ENCODE measurements at regions not wholly inside any gene's neighbourhood (a gene's known extent, or its start where the extent isn't known, plus 50 kb on each side); places are given as distances from the start of the nearest gene placed in this dataset.
"Not testable (repeated sequence)": the region's sequence is repeated elsewhere in the genome, so short reads cannot be mapped to it uniquely, and the experiment has no call there.

DNA sequence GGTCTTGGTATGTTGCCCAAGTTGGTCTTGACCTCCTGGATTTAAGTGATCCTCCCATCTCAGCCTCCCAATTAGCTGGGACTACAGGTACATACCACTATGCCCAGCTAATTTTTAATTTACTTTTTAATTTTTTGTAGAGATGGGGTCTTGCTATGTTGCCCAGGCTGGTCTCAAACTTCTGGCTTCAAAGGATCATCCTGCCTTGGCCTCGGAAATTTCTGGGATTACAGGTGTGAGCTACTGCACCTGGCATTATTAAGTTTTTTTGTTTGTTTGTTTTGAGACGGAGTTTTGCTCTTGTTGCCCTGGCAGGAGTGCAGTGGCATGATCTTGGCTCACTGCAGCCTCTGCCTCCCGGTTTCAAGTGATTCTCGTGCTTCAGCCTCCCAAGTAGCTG, 195.7 kb upstream of the HAAO start:
- H3K4me2 ChIP-seq (ENCODE audit: low read length); CTCF ChIA-PET (ENCODE audit: unreplicated experiment); H4K20me1 ChIP-seq (ENCODE audit: insufficient read depth, low read length); H3K9me2 ChIP-seq (ENCODE audit: insufficient read depth, low read length); H3K36me3 ChIP-seq (ENCODE audit: insufficient read depth, low read length); H3K9me3 ChIP-seq (ENCODE audit: low read length); DNase-seq (ENCODE audit: low spot score); intact Hi-C loops (cut with micrococcal nuclease; ENCODE audit: unreplicated experiment); H3K79me2 ChIP-seq (ENCODE audit: insufficient read depth, low read depth, low read length); H3K4me1 ChIP-seq (ENCODE audit: insufficient read depth, low read length, poor library complexity, severe bottlenecking); H3K4me3 ChIP-seq (ENCODE audit: low read depth, low read length, poor library complexity, severe bottlenecking); H2AFZ ChIP-seq (ENCODE audit: low read length); BruUV-seq (replicated peaks); POLR2A ChIA-PET; H3K27ac ChIP-seq (ENCODE audit: low read depth, low read length, poor library complexity, severe bottlenecking): not testable (repeated sequence)

- intact Hi-C loops (cut with micrococcal nuclease; ENCODE audit: unreplicated experiment): no loop called here
- Histone ChIP-seq H3K9me2 (ENCODE audit: insufficient read depth, low read length) (no peaks in the 10 kb centered on the region), H3K79me2 (ENCODE audit: insufficient read depth, low read depth, low read length) (no peaks in the 10 kb centered on the region), H3K4me1 (ENCODE audit: insufficient read depth, low read length, poor library complexity, severe bottlenecking) (no peaks in the 10 kb centered on the region), H3K9me3 (ENCODE audit: low read length) (no peaks in the 10 kb centered on the region), H3K36me3 (ENCODE audit: insufficient read depth, low read length) (no peaks in the 10 kb centered on the region), H3K4me2 (ENCODE audit: low read length) (no peak overlapping the region), H2AFZ (ENCODE audit: low read length) (no peak overlapping the region), H3K4me3 (ENCODE audit: low read depth, low read length, poor library complexity, severe bottlenecking) (no peak overlapping the region), H3K27ac (ENCODE audit: low read depth, low read length, poor library complexity, severe bottlenecking) (no peak overlapping the region), H4K20me1 (ENCODE audit: insufficient read depth, low read length) (no peaks in the 10 kb centered on the region)
- DNase-seq (ENCODE audit: low spot score): no peak
- CTCF ChIA-PET (ENCODE audit: unreplicated experiment): interaction anchor here (0.6 kb wide), 1 partner anchor 43 kb away, joined by 3 read pairs; no protein-coding TSS in a partner anchor
- TF ChIP-seq EZH2phosphoT487 (IDR thresholded peaks at IDR 0.05; ENCODE audit: borderline replicate concordance, low read depth, low read length) (no peak), CTCF (conservative IDR thresholded peaks at IDR 0.05; ENCODE audit: low read length) (no peak)
- POLR2A ChIA-PET: interaction anchor here (0.6 kb wide), 1 partner anchor 178 kb away, joined by 6 read pairs; no protein-coding TSS in a partner anchor
- no TSS peak for BruUV-seq (replicated peaks)
Measured at GRCh38 chr2:42987112-42987922, 194.9 kb upstream of the HAAO start.

DNA sequence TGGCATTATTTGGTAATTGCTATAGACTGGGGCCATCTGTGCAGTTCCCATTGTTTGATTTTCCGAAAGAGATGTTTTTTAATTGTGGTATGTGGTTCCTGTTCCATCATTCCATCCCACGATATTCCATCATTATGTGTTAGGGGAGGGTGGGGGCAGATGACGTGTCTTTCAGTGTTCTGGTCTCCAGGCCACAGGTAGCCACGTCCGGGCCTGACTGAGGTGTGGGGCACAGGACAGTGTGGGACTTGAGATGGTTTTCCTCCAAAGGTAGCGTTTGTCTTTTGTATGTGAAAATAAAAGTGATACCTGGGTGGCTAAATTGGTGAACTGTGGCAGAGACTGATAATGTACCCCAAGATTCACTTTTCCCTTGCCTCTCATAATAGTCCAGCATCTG, 192.2 kb upstream of the HAAO start:
- TF ChIP-seq EZH2phosphoT487 (IDR thresholded peaks at IDR 0.05; ENCODE audit: borderline replicate concordance, low read depth, low read length) (no peak), CTCF (conservative IDR thresholded peaks at IDR 0.05; ENCODE audit: low read length) (no peak)

More for the DNA sequence above, 192.2 kb upstream of the HAAO start:
- CTCF ChIA-PET (ENCODE audit: unreplicated experiment): no interaction called here
- intact Hi-C loops (cut with micrococcal nuclease; ENCODE audit: unreplicated experiment): no loop called here
- Histone ChIP-seq H2AFZ (ENCODE audit: low read length) (no peak overlapping the region), H3K27ac (ENCODE audit: low read depth, low read length, poor library complexity, severe bottlenecking) (no peak overlapping the region), H3K36me3 (ENCODE audit: insufficient read depth, low read length) (no peaks in the 10 kb centered on the region), H3K9me2 (ENCODE audit: insufficient read depth, low read length) (no peaks in the 10 kb centered on the region), H3K4me2 (ENCODE audit: low read length) (no peak overlapping the region), H3K9me3 (ENCODE audit: low read length) (no peaks in the 10 kb centered on the region), H3K79me2 (ENCODE audit: insufficient read depth, low read depth, low read length) (no peaks in the 10 kb centered on the region), H3K4me1 (ENCODE audit: insufficient read depth, low read length, poor library complexity, severe bottlenecking) (no peaks in the 10 kb centered on the region), H3K4me3 (ENCODE audit: low read depth, low read length, poor library complexity, severe bottlenecking) (no peak overlapping the region), H4K20me1 (ENCODE audit: insufficient read depth, low read length) (no peaks in the 10 kb centered on the region)
- no peak for DNase-seq (ENCODE audit: low spot score)
- no TSS peak for BruUV-seq (replicated peaks)
- POLR2A ChIA-PET: interaction anchor here (0.5 to 0.6 kb wide), 2 partner anchors 31 to 150 kb away, joined by 3 to 6 read pairs; no protein-coding TSS in a partner anchor

Data from OCI-LY7 (cell line).